Caco-2 (cell line): ENCODE measurements at regions not wholly inside any gene's neighbourhood (a gene's known extent, or its start where the extent isn't known, plus 50 kb on each side); places are given as distances from the start of the nearest gene placed in this dataset.

ENCODE experiments used
- BruUV-seq: library from RNA; stranded (reverse); fragments of 400-500 nt; replicated peaks from 2 replicates; lab custom pipeline; 2021; lab: Mats Ljungman, UMichigan
- CTCF ChIA-PET: fragments of 300-600 bp; sonication (Branson Sonifier 250); formaldehyde crosslinking; loops from one replicate; lab custom pipeline; 2022; ENCODE audit warnings: antibody characterized with exemption; lab: Charles Lee
- POLR2A ChIA-PET: fragments of 300-600 bp; sonication (Branson Sonifier 250); formaldehyde crosslinking; loops from one replicate; lab custom pipeline; 2022; ENCODE audit warnings: antibody characterized with exemption; lab: Charles Lee
- DNase-seq, 2 experiments: peaks; one replicate each; pipeline versions ENCODE4 v3.0.0 to v3.0.0-alpha.2; 2020 to 2022
- H3K27me3 ChIP-seq: replicated peaks from 2 replicates; pipeline ENCODE4 v1.6.0; 2011; ENCODE audit warnings: low read length; ENCODE audit not compliant: control insufficient read depth, insufficient read depth
- H3K36me3 ChIP-seq: 2 replicates; pipeline ENCODE4 v1.5.1; 2011; ENCODE audit warnings: low read length; ENCODE audit not compliant: control insufficient read depth, insufficient read depth
- H3K4me1 ChIP-seq: fragments of 250-450 bp; sonication (Bioruptor Pico); 2 replicates; pipeline ENCODE4 v1.5.1; 2020; ENCODE audit warnings: mild to moderate bottlenecking
- H3K4me3 ChIP-seq: 2 replicates; pipeline ENCODE4 v1.5.1; 2011; ENCODE audit warnings: low read depth, mild to moderate bottlenecking, control low read depth, low read length
- H3K9me3 ChIP-seq: fragments of 250-450 bp; sonication (Bioruptor Pico); 2 replicates; pipeline ENCODE4 v1.5.1; 2020; ENCODE audit warnings: mild to moderate bottlenecking, moderate library complexity
- H3K27ac Mint-ChIP-seq: one replicate; pipeline ENCODE4 v1.8.0; 2022; ENCODE audit warnings: mixed read lengths; ENCODE audit not compliant: unreplicated experiment
- H3K27me3 Mint-ChIP-seq: one replicate; pipeline ENCODE4 v1.8.0; 2022; ENCODE audit warnings: mixed read lengths; ENCODE audit not compliant: insufficient read depth, unreplicated experiment
- H3K36me3 Mint-ChIP-seq: one replicate; pipeline ENCODE4 v1.8.0; 2022; ENCODE audit warnings: mild to moderate bottlenecking, mixed read lengths; ENCODE audit not compliant: insufficient read depth, unreplicated experiment
- H3K4me1 Mint-ChIP-seq: one replicate; pipeline ENCODE4 v1.8.0; 2022; ENCODE audit warnings: low read depth, mixed read lengths; ENCODE audit not compliant: unreplicated experiment
- H3K4me3 Mint-ChIP-seq: one replicate; pipeline ENCODE4 v1.8.0; 2022; ENCODE audit warnings: mild to moderate bottlenecking, moderate library complexity, mixed read lengths; ENCODE audit not compliant: unreplicated experiment
- H3K9me3 Mint-ChIP-seq: one replicate; pipeline ENCODE4 v1.8.0; 2022; ENCODE audit warnings: mixed read lengths; ENCODE audit not compliant: unreplicated experiment
- CTCF ChIP-seq, 2 experiments: fragments of 200-600 bp in 1 of 2; IDR thresholded peaks; 1 replicate in 1 of 2; 2 replicates in 1 of 2; pipeline versions ENCODE4 v1.5.1 to v1.8.0; 2011 to 2022; ENCODE audit warnings: antibody characterized with exemption in 1 of 2, control low read depth in 1 of 2, inconsistent platforms in 1 of 2, low read depth in 1 of 2, low read length in 1 of 2, mild to moderate bottlenecking in 1 of 2, moderate library complexity in 1 of 2; ENCODE audit not compliant: insufficient read depth in 1 of 2, severe bottlenecking in 1 of 2, unreplicated experiment in 1 of 2
- intact Hi-C: fragments of 100-400 bp; cut with micrococcal nuclease; formaldehyde crosslinking; loops from one replicate; pipeline ENCODE4 v1.10.0; 2022; ENCODE audit not compliant: unreplicated experiment

GRCh38 chr2:120574620-120575019 is 161.0 kb upstream of the GLI2 start:
- ChIA-PET CTCF (interaction anchor here (0.6 kb wide), 2 partner anchors 28 to 137 kb away, joined by 3 to 5 read pairs; no protein-coding TSS in a partner anchor), POLR2A (no interaction called here)
- no peaks in the 10 kb centered on the region for H3K36me3 Mint-ChIP-seq
- Histone ChIP-seq H3K4me1 (peaks cover 14% of the 10 kb centered on the region; the same call in 1 of the 2 replicates), H3K4me3 (no peak overlapping the region), H3K36me3 (no peaks in the 10 kb centered on the region), H3K27me3 (no peaks in the 10 kb centered on the region), H3K9me3 (no peaks in the 10 kb centered on the region)
- TF ChIP-seq CTCF (IDR thresholded peaks at IDR 0.05; ENCODE audit: insufficient read depth in 1 of 2, low read depth in 1 of 2, low read length in 1 of 2, severe bottlenecking in 1 of 2, unreplicated experiment in 1 of 2) = no peak
- no peaks in the 10 kb centered on the region for H3K27me3 Mint-ChIP-seq
- H3K4me3 Mint-ChIP-seq = no peak overlapping the region
- H3K27ac Mint-ChIP-seq = no peak overlapping the region
- H3K4me1 Mint-ChIP-seq = no peaks in the 10 kb centered on the region
- BruUV-seq = no TSS peak
- DNase-seq = no peak
- intact Hi-C loops = no loop called here
- H3K9me3 Mint-ChIP-seq = no peaks in the 10 kb centered on the region

- H3K4me1 Mint-ChIP-seq = peaks cover 4% of the 10 kb centered on the region
- no peak overlapping the region for H3K27ac Mint-ChIP-seq
- ChIA-PET POLR2A (no interaction called here), CTCF (no interaction called here)
- H3K27me3 Mint-ChIP-seq = no peaks in the 10 kb centered on the region
- no peak overlapping the region for H3K4me3 Mint-ChIP-seq
- TF ChIP-seq CTCF (IDR thresholded peaks at IDR 0.05; ENCODE audit: insufficient read depth in 1 of 2, low read depth in 1 of 2, low read length in 1 of 2, severe bottlenecking in 1 of 2, unreplicated experiment in 1 of 2) = no peak
- intact Hi-C loops = no loop called here
- no peak overlapping the region for H3K4me3 ChIP-seq
- H3K9me3 Mint-ChIP-seq = no peaks in the 10 kb centered on the region
- H3K4me1 ChIP-seq = peaks cover 12% of the 10 kb centered on the region; the same call in 1 of the 2 replicates
- H3K36me3 ChIP-seq = no peaks in the 10 kb centered on the region
- no peaks in the 10 kb centered on the region for H3K27me3 ChIP-seq
- BruUV-seq = no TSS peak
- no peaks in the 10 kb centered on the region for H3K9me3 ChIP-seq
- no peak for DNase-seq
- H3K36me3 Mint-ChIP-seq = no peaks in the 10 kb centered on the region
Measured at GRCh38 chr2:120575966-120576365, 159.7 kb upstream of the GLI2 start.

GRCh38 chr2:120576509-120577474 is 158.9 kb upstream of the GLI2 start:
- no peaks in the 10 kb centered on the region for H3K27me3 Mint-ChIP-seq
- no peak for TF ChIP-seq CTCF (IDR thresholded peaks at IDR 0.05; ENCODE audit: insufficient read depth in 1 of 2, low read depth in 1 of 2, low read length in 1 of 2, severe bottlenecking in 1 of 2, unreplicated experiment in 1 of 2)
- POLR2A ChIA-PET = no interaction called here
- no peaks in the 10 kb centered on the region for H3K36me3 ChIP-seq
- no peak overlapping the region for H3K27ac Mint-ChIP-seq
- CTCF ChIA-PET = no interaction called here
- no TSS peak for BruUV-seq
- H3K36me3 Mint-ChIP-seq = no peaks in the 10 kb centered on the region
- H3K9me3 ChIP-seq = no peaks in the 10 kb centered on the region
- no peaks in the 10 kb centered on the region for H3K27me3 ChIP-seq
- 0 out of 2 replicates have a peak, but pooled peaks cover 3% of the 10 kb centered on the region for H3K4me1 ChIP-seq
- intact Hi-C loops = no loop called here
- no peak overlapping the region for H3K4me3 ChIP-seq
- peaks cover 6% of the 10 kb centered on the region for H3K4me1 Mint-ChIP-seq
- H3K4me3 Mint-ChIP-seq = no peak overlapping the region
- H3K9me3 Mint-ChIP-seq = no peaks in the 10 kb centered on the region
- DNase-seq = no peak
